Erythroblast (primary cell): ENCODE measurements at regions not wholly inside any gene's neighbourhood (a gene's known extent, or its start where the extent isn't known, plus 50 kb on each side); places are given as distances from the start of the nearest gene placed in this dataset.

ENCODE experiments used
- GATA1 ChIP-seq: IDR thresholded peaks from 2 replicates; pipeline ENCODE4 v1.6.1; 2011; ENCODE audit warnings: low read depth, mild to moderate bottlenecking, control low read depth, low read length, moderate library complexity
- POLR2A ChIP-seq: IDR thresholded peaks from 2 replicates; pipeline ENCODE4 v1.6.1; 2011; ENCODE audit warnings: mild to moderate bottlenecking, low read length

DNA sequence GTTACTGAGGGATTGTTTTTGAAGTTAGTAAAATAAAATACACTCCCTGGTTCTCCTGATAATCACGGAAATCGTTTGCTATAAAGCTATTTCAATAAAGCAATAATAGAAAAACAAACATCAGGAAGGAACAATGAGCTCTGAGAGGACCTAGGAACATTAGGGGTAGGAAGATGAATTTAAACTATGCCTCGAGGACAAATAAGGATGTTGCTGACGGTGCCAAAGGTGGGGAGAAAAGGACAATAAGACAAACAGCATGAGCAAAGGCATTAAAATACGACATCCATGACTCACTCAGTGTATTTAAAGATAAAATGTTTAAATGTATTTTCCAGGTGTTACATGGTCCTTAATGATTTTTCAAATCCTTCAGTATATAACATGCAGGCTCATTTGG, 110.3 kb downstream of the MTNR1A start:
- TF ChIP-seq POLR2A (no peak), GATA1 (no peak)
